NCI-H2029 treated with DMSO at 0.1 percent for 48 hours (cell line): ENCODE measurements at regions not wholly inside any gene's neighbourhood (a gene's known extent, or its start where the extent isn't known, plus 50 kb on each side); places are given as distances from the start of the nearest gene placed in this dataset.

ENCODE experiments used
- DNase-seq: peaks from one replicate; lab custom pipeline; 2025; lab: John Stamatoyannopoulos, UW

GRCh38 chr22:34434371-34434770 is 514.1 kb upstream of the LARGE1 start:
- DNase-seq, result no peak

DNA sequence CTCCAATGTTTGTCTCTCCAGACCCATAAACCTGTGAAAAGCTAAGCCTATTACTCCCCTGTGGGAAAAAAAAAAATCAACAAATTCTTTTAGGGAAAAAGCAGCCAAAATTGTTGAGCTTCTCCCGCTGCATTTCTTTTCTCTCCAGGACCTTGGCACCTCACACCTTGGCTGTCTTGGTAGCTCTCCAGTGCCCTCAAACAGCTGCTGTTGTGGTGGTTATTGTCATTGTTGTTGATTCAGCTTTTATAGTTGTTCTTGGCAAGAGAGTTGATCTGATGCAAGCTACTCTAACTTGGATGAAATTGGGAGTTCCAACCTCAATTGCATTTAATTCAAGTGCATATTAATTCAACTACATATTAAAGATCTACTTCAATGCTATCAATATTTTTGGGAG is 516.9 kb upstream of the LARGE1 start:
- peak; percentile 29 for DNase-seq

GRCh38 chr22:34454598-34454997 is 534.3 kb upstream of the LARGE1 start:
- no peak for DNase-seq

GRCh38 chr22:34462795-34463194 is 542.5 kb upstream of the LARGE1 start:
- DNase-seq, result no peak

GRCh38 chr22:34475886-34476285 is 555.6 kb upstream of the LARGE1 start:
- DNase-seq, result no peak

GRCh38 chr22:34476762-34477161 is 556.5 kb upstream of the LARGE1 start:
- no peak for DNase-seq

- no peak for DNase-seq
These were observed 560.8 kb upstream of the LARGE1 start for GRCh38 chr22:34481090-34481489.

- DNase-seq, result no peak
These were observed 566.1 kb upstream of the LARGE1 start for GRCh38 chr22:34486381-34486780.

- no peak for DNase-seq
These were observed 569.6 kb upstream of the LARGE1 start for GRCh38 chr22:34489861-34490260.

DNA sequence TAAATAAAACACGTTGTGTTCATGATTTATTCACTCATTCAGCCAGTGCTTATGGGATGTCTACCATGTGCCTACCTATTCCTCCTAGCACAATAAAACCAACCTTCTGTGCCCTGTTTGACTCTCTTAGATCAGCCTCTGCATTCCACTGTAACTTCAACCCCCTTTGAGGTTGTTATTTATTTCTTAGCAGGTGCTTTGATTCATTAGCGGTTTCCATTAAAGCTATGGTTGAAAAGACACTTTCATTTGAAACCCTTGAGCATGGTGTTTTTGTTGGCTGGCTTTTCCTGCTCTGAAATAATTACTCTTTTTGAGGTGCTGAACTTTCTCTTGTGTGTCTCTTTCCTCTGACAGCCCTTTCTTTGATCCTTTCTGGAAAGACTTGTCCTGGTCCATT is 570.6 kb upstream of the LARGE1 start:
- DNase-seq, result no peak

GRCh38 chr22:34493486-34493885 is 572.5 kb upstream of the ISX start:
- DNase-seq, result no peak

GRCh38 chr22:34501366-34501965 is 564.5 kb upstream of the ISX start:
- no peak for DNase-seq

DNA sequence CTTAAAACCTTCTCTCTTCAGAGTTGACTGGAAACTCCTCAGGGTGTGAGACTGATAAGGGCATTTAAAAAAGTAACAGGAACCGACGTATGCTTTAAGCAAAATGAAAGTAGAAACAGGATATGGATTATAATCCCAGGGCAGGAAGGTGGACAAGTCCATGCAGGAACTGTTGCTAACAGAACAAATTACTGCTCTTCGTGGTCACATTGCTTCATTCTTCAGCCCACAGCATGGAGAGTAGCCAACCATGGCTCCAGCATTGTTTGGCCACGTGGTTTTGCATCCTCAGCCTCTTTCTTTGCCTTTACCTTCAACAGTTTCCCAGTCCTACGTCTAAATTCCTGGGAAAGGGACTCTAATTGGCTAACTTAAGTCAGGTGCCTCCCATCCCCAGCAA is 563.1 kb upstream of the ISX start:
- no peak for DNase-seq

- no peak for DNase-seq
These were observed 557.2 kb upstream of the ISX start for GRCh38 chr22:34508797-34509196.

- DNase-seq, result no peak
These were observed 539.3 kb upstream of the ISX start for GRCh38 chr22:34526681-34527080.

DNA sequence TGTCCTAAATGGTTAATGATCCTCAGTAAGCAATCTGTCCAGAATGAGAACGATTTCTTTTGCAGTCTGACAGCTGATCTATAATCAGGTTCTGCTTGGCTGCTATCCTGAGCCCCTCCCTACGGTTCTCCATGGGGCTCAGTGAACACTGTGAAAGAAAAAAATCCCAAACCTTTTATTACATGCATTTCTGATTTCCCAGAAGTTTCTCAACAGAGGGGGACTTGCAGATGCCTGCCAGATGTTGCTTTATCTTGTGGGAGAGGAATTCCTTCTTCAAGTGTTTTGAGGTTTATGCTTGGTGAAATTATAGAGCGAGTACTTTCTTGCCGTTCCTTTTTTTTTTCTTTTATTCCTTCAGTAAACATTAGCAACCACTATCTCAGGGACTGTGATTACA is 531.9 kb upstream of the ISX start:
- DNase-seq, result no peak

- no peak for DNase-seq
These were observed 498.6 kb upstream of the ISX start for GRCh38 chr22:34567367-34567766.

DNA sequence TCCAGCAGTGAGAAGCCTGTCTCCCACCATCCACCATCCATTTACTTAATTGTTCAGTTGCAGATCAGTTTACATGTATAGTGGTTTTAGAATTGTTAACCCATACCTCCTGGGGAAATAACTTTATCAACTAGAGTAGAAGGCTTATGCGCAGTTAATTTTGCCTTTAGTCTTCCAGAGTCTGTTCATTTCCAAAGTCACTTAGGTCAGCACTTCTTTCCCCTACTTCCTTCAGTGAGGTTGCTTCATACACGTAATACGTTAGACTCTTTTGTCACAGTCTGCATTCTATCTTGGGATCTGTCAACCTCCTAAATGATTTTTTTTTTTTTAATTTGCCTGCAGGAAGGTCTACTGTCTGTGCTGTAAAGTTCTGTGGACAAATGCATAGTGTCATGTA is 495.6 kb upstream of the ISX start:
- no peak for DNase-seq

GRCh38 chr22:34579519-34579918 is 486.4 kb upstream of the ISX start:
- DNase-seq, result no peak

- no peak for DNase-seq
These were observed 478.3 kb upstream of the ISX start for GRCh38 chr22:34587357-34588356.

DNA sequence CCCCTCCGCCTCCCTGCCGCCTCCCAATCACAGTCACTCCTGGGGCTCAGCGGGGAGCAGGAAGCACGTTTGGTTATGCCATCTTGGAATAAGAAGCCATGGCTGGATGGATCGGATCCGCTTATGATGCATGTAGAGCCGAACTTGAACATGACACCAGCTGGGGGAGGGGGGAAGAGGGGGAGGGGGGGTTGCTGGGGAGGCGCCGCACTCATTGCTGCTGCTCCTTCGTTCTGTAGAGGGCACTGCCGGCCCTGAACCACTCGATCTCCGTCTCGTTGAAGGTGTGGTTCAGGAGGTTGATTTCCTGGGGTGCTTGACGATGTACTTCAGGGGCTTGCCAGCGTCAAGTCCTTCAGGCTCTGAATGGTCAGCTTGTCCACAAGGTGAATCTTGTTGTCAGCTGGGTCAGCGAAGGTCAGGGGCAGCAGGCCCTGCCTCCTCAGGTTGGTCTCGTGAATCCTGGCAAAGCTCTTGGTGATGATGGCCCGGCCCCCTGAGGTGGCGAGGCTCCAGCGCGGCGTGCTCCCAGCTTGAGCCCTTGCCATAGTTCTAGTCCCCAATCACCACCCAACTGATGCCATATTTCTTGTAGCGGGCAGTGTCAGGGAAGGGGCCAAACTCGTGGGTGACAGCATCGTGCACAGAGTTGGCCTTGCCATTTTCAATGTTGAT is 476.9 kb upstream of the ISX start:
- no peak for DNase-seq

DNA sequence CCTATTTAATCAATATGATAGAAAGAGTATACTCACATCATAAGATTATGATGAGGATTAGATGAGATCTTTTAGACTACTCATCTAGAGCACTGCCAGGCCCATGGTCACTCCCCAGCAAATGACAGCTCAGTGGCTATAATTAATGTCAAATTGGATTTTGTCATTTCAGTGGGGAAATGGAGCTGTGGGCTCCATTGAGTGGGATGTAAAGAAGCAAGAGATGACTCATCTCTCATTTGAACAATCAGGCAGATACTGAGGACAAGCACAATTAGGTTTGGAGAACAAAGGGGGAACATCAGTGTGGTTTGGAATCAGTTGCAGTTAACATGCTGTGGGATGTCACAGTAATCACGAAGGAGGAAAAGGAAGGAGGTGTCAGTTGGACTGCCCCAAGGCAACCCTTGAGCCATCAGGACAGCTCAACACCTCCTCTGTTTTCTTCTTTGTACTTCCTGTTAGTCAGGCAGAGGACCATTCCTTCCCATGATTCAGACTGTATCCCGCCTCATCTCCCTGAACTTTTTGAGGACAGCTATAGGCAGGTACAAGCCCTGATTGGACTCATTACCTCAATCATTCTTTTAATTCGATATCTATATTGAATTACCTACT is 473.7 kb upstream of the ISX start:
- DNase-seq, result no peak
